Skin epidermis (tissue), 12 donors: ENCODE measurements at regions not wholly inside any gene's neighbourhood (a gene's known extent, or its start where the extent isn't known, plus 50 kb on each side); places are given as distances from the start of the nearest gene placed in this dataset.

Experiments
- H3K27ac ChIP-seq, 21 experiments: fragments of 200-600 bp; sonication (generic) in 11 of 21; one replicate each; pipeline ENCODE4 v1.5.0; 2020; ENCODE audit warnings: mild to moderate bottlenecking in 3 of 21, inconsistent platforms in 2 of 21, moderate library complexity in 2 of 21
- H3K4me3 ChIP-seq, 7 experiments: fragments of 200-600 bp; sonication (generic) in 2 of 7; one replicate each; pipeline ENCODE4 v1.5.0; 2020; ENCODE audit warnings: inconsistent platforms in 2 of 7, mild to moderate bottlenecking in 2 of 7, moderate library complexity in 1 of 7

DNA sequence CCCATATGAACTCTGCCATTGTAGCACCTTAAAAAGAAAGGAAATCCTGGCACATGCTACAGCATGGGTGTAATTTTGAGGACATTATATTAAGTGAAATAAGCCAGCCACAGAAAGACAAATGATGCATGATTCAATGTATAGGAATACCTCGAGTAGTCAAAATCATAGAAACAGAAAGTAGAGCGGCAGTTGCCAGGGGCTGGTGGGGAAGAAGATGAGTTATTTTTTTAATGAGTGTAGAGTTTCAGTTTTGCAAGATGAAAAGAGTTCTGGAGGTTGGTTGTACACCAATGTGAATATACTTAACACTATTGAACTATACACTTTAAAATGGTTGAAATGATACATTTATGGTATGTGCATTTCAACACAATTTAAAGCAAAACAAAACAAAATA lies 133.0 kb downstream of the ZDHHC21 start:
- no peak overlapping the region for H3K4me3 ChIP-seq

DNA sequence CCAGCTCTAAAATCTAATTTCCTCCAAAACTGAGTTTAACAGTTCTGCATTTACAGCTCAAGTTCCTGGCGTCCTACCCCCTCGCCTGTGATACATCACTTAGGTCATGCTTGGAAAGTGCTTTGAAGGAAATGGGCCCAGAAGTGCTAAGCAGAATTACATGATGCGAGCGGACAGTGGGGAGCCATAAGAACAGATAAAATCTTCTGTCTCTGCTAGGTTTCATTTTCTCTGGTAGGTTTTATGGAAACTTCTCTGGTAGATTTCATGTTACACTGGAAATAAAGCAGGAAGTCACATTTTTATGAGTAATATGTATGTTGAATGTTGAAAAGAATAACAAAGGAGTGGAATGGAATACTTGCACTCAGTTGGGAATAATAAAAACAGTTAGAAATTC lies 138.3 kb downstream of the ZDHHC21 start:
- Histone ChIP-seq H3K27ac (no peak overlapping the region), H3K4me3 (no peak overlapping the region)

More for the DNA sequence above, 133.0 kb downstream of the ZDHHC21 start:
- no peak overlapping the region for H3K27ac ChIP-seq

DNA sequence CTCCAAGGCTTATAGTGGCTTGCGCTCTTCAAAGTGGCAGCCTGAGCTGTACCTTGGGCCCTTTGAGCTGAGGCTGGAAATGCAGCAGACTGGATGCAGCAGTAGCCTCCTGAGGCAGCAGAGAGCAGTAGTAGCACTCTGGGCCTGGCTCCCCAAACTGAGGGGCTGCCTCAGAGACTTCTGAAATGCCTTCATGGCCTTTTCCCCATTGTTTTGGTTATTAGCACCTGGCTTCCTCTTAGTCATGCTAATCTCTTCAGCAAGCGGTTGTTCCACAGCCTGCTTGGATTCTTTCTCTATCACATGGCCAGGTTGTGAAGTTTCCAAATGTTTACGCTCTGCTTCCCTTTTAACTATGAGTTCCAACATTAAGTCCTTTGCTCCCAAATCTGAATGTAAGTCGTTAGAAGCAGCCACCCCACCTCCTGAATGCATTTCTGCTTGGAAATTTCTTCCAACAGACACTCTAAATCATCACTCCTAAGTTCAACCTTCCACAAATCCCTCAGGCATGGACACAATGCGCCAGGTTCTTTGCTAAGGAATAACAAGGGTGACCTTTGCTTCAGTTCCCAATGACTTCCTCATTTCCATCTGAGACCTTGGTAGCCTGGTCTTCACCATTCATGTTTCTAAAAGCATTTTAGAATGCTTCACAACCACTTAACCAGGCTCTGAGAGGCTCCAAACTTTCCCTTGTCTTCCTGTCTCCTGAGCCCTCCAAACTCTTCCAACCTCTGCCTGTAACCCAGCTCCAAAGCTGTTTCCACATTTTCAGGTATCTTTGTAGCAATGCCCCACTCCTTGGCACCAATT lies 145.8 kb downstream of the ZDHHC21 start:
- Histone ChIP-seq H3K27ac (no peak overlapping the region), H3K4me3 (no peak overlapping the region)

DNA sequence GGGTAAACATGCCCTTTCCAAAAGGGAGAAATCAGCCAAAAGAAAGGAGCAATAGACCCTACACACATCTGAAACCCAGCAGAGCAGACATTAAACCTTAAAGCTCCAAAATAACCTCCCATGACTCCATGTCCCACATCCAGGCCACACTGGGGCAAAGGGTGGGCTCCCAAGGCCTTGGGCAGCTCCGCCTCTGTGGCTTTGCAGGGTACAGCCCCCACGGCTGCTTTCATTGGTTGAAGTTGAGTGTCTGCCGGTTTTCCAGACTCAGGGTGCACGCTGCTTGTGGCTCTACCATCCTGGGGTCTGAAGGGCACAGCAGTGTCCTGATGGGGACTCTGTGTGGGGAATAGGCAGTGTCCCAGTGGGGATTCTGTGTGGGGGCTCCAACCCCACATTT lies 146.5 kb downstream of the ZDHHC21 start:
- no peak overlapping the region for H3K4me3 ChIP-seq
- no peak overlapping the region for H3K27ac ChIP-seq

DNA sequence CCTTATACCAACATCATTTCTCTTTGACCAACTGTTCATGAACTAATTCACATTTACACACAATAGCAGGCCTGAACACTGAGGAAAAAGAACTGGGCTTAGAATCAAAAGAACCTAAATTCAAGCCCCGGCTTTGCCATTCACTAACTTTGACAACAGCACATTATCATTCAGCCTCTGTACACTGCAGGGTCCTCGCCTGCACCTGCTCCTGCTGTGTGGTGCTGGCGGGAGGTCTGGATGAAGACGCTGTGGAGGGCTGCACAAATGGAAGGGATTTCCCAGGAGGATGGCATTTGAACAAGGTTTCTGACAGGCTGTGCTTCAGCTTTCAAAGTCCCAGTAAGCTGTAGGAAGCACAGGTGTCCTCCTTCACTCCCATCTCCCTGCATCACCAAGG lies 151.2 kb downstream of the ZDHHC21 start:
- Histone ChIP-seq H3K4me3 (no peak overlapping the region), H3K27ac (no peak overlapping the region)

DNA sequence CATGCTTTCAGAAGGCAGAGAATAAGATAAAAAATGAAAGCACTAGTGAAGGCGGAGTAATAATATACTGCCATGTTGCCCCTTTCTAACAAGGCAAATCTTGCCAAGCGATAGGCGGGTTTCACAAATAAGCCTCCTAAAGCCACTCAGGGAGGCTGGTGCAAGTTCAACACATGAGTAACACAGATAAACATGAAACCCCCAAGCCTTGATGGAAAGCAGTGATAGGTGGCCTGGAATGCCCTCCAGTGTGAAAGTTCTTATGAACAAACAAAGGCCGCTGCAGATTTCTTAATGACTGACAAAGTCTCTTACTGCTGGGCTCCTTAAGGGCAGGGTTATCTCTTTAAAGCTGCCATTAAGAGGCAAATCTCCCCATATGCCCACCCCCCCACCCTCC lies 154.7 kb downstream of the ZDHHC21 start:
- Histone ChIP-seq H3K27ac (no peak overlapping the region), H3K4me3 (no peak overlapping the region)

DNA sequence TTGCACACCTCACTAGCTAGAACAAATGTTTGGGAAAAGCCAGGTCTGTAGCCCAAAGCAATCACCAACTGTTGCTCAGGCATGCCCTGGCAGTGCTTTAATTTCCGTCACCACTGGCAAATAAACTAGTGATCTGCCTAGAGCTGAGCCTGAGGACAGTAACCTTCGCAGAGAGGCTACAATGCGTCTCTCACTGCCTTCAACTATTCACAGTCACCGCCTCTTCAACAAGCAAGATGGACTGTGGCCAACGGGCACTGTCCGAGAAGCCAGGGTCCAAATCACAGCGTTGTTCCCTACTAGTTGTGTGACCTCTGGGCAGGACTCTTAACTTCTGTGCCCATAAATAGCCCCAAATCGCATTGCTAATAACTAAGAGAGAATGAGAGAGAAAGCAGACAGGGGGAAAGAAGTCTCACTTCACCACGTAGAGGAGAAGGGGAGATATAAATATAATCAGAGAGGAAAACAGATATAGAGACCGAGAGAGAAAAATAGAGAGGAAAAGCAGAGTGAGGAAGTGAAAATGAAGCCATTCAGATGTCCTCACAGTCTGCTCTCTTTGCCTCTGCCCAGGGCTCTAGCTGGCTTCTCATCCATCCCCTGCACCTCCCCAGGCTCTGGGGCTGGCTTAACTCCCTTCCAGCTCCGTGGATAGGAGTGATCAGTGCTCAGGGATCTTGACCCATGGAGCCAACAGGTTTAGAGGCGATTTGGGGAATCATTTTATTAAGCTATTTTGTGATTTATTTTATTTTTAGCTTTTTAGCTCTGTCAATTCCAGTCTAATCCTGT lies 157.9 kb downstream of the ZDHHC21 start:
- no peak overlapping the region for H3K4me3 ChIP-seq
- no peak overlapping the region for H3K27ac ChIP-seq

DNA sequence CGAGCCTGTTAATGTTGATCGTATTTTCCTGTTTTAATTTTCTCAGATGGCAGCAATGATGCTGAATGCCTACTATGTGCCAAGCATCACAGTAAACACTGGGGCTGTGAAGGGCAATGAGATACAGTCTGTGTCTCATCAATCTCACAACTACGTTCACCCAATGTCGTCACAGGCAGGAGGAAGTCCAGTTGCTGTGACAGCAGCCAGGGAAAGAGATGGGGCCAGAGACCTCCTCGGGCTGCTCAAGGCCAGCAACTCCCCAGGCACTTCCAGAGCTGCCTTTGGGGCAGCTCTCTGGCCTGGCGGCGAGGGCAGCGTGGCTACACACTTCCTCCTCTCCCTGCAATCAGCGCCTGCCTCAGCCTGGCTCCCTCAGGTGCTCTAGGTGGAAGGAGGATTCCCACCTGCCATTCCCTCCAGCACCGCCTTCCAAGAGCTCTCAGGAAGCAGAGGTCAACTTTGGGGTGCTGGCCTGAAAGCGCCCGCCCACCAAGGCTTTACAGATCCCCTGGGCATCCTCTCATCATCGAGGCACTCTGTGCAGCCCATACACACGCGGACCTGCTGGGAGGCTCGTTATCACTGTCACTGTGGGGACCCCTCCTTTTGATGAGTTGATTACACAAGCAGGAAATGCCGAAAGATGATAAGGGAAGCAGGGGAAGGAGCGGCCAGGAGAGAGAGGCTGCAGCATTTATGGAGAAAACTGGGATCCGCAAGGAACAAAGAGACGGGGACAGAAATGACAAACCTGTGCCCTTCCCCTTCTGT lies 159.2 kb downstream of the ZDHHC21 start:
- Histone ChIP-seq H3K27ac (no peak overlapping the region), H3K4me3 (no peak overlapping the region)

DNA sequence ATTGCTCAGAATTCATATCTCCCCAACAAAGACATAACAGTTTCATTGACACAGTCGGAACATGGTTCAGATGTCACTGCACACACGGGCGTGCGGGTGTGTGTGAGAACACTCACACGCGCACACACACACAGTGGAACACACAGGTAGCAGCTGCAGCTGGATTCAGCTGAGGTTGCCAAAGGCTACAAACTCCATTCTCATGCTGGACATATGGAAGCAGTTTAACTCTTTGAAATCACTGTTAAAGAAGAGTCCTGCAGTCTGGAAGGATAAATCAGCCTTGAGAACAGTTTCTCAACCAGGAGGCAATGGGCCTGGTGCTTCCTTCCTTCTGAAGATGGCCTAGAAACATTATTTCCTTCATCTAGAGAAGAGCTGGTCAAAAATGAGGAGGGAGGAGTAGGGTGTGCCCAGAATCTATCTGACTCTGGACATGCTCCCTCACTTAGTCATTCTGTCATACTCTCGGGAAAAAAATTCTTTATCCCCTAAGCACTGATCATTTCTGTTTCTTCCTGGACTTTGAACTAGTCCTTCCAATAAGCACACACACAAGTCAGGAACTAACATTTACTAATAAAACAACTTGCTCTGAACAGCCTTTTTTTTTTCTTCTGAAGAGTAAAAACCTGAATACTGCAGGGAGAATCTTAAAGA lies 160.6 kb downstream of the ZDHHC21 start:
- H3K27ac ChIP-seq, result no peak overlapping the region
- no peak overlapping the region for H3K4me3 ChIP-seq

DNA sequence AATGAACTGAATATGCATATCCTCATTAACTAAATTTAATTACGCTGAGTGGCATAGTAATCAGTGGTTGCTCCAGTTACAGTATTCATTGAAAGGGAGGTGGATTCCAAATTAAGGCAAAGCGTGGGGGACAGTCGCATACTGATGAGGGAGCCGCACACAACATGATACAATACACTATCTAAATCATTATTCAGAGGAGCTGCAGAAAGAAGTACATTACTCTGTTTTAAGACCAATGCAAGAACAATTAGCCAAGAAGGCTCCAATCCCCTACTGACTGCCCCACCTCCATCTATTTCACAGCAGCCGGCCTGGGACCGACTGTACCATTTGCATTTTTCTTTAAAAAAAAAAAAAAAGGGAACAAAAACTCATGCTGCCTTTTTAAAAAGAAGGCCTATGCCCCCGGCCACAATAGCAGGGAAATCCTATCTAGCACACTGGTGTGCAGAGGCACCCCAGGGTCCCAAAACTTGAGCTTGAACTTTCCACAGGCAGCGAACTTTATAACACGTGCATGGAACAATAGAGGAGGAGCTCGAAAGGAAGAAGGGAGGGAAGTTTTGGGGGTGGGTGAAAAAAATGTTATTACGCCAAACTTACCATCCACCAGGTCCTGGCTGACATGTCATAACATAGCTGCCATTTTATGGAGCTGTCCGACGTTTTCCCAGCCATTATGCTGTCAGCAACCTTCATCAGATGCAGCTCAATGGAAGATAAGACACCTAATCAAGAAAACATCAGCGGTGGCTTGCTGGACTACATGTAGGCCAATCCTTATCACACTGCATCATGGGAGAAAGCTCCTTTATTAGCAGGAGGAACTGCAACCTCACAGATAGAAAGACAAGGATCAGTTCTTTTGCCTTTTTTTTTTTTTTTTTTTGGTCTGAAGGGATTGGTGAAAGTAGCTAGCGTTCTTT lies 161.6 kb downstream of the ZDHHC21 start:
- no peak overlapping the region for H3K27ac ChIP-seq
- H3K4me3 ChIP-seq, result no peak overlapping the region

DNA sequence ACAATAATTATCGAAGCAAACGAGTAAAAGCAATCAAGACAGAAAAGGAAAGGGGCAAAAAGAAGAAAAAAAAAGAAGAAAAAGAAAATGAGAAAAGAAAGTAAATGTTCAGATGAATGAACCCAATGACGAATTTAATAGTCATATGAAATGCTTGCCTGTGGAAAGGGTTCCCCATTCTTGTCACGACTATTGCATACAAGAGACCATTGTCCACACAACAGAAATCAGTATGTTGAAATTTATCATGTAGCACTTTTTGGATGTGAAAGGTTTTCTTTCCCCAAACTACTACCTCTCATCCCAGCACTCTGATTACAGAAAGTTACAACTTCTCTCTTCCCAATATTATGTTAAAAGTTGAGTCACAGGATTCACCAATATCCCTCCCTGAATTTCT lies 162.4 kb downstream of the ZDHHC21 start:
- H3K27ac ChIP-seq, result no peak overlapping the region
- H3K4me3 ChIP-seq, result no peak overlapping the region

DNA sequence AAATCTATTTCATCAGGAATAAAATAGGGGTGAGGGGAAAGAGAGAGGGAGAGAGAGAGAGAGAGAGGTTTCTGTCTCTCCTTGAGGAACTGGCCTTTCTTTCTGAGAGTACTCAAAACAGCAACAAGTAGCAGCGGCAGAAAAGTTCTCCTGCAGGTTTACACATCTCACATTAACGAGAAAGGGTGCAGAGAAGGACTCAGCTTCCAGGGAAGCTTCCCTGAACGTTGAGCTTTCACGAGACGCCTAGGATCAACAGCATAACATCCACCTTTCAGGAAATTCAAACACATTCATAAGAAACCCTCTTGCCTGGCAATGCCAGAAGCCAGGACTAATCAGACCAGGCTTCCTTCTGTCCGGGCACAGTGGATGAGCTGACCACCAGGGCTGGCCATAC lies 162.9 kb downstream of the ZDHHC21 start:
- Histone ChIP-seq H3K4me3 (no peak overlapping the region), H3K27ac (no peak overlapping the region)

DNA sequence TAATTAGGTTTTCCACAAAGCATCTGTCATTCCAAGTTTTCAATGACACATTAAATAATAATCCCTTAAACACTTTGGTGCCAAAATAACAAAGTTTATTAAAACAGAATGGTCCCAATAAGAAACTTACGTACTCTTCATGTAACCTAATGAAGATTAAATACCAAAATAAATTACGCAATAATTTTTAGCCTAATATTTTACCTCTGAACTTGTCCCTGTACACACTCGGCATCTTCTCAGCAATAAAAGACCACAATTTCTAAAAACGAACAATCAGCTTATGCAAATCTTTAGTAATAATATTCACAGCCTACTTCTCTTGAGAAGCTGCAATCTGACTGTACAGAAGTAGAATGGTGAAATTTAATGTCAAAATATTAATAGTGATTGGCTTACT lies 163.6 kb downstream of the ZDHHC21 start:
- Histone ChIP-seq H3K4me3 (no peak overlapping the region), H3K27ac (no peak overlapping the region)

DNA sequence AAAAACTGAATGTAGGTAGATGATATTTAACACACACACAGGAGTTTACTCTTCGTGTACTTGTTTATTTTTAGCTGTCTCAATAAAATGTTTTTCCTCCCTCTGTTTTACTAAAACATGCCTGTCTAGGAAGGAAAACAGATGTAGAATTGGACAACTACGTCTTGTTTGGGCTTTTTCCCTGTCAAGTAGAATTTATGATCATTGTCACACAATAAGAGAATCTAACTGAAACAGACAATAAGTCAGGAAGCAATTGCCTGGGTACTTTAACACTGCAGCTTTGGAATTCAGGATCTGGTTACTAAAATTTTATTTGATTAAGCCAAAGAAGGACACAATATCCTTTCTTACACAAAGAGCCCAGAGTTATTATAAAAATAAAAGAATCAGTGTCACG lies 164.2 kb downstream of the ZDHHC21 start:
- no peak overlapping the region for H3K4me3 ChIP-seq
- no peak overlapping the region for H3K27ac ChIP-seq

DNA sequence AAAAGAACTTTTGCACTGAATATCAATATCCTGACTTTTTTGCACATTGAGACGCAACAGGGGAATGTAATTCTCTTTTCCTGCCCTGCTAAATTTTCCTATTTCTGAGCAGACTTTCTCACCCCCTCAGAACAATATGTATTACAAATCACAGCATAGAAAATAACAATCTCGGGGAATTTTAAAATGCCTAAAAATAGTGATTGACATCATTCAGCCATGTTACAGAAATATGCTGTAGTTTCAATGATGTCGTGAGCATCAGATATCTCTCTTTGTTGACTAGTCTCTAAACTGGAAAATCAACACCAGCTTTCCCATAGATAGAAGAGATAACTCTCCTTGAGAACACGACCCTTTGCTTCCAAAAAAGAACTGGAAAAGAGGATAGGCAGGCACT lies 166.7 kb downstream of the ZDHHC21 start:
- no peak overlapping the region for H3K4me3 ChIP-seq
- no peak overlapping the region for H3K27ac ChIP-seq

DNA sequence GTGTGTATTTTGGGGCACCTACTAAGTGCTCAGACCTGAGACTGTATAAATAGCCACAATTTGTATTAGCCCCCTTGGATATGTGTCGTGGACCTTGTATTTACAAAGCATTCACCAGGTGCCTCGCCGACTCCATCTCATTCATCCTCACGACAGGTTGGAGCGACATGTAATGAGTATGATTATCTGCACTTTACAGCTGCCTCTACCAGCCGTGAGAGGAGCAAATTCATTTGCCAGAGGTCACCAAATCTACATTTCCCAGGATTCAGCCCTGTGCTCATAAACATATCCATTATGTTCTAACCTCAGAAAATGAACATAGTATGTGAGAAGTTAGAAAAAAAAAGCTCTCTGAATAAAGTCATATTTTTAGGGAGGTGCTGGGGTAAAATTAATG lies 167.4 kb downstream of the ZDHHC21 start:
- Histone ChIP-seq H3K27ac (no peak overlapping the region), H3K4me3 (no peak overlapping the region)

DNA sequence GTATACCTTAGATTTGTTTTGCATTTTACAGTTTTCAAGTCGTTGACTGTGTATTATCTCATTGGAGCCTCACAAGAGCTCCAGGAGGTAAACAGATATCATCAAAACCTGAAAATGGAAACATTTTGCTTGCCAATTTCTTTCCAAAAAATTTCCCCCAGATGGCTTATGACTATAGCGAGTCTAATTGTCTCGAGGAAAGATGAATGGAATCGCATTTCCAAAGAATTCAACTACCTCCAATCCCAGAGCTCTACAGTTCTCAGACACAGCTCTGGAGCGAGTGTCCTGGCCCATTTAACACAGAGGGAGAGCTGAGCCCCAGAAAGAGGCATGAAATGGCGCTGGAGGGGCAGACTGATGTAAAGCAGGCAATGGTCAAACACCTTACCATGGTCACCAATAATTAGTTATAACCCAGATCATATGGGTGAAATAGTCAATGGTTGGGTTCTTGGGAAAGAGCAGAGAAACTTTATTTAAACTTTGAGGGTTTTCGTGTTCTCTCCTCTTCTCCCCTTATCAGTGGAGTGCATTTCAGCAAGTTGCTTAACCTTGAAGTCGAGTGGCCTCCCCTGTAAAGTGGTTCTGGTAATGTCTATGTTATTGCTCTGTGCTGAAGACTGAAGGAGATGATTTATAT lies 168.2 kb downstream of the ZDHHC21 start:
- no peak overlapping the region for H3K27ac ChIP-seq
- no peak overlapping the region for H3K4me3 ChIP-seq

DNA sequence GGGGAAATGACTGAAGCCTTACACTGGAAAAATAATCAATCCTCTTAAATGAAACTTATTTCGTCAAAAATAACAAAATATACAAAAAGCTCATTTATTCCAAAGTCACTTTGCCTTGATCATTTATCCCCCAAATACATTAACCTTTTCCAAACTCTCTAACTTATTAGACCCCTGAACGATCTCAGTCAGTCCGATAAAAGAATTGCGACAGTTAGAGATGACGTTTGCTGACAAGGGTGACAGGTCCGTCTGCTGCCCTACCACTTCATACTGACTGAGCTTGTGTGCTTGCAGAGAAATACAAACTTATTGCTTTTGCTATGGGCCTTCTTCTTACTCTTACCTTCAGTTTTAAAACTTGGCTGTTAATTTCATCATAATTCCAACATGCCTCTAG lies 169.7 kb downstream of the ZDHHC21 start:
- Histone ChIP-seq H3K4me3 (no peak overlapping the region), H3K27ac (no peak overlapping the region)
